ENCODE measurements at regions not wholly inside any gene's neighbourhood (a gene's known extent, or its start where the extent isn't known, plus 50 kb on each side); places are given as distances from the start of the nearest gene placed in this dataset.
"Not testable (repeated sequence)": the region's sequence is repeated elsewhere in the genome, so short reads cannot be mapped to it uniquely, and the experiment has no call there.

DNA sequence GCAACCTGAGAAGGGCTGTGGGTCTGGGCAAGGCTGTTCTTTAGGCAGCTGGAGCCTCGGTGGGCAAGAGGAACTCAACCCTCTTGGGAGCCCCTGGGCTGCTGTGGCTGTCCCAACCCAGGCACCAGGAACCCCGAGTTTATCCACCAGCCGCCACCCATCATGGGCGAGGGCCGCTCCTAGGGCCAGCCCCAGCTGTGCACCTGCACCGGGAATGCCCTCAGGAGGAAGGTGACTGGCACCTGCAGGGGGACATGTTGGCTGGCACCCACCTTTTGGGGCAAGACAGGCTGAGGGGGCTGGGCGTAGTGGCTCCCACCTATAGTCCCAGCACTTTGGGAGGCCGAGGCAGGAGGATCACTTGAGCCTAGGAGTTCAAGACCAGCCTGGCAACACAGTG is 393.8 kb upstream of the ZNF722 start:
- H3K27me3 Mint-ChIP-seq (ENCODE audit: low read depth, unreplicated experiment); H3K27ac ChIP-seq (ENCODE audit: low read depth, low read length); H3K9me3 ChIP-seq (ENCODE audit: insufficient read depth, low read depth, low read length); H3K4me1 ChIP-seq (ENCODE audit: insufficient read depth, low read length); H4K20me1 ChIP-seq (ENCODE audit: insufficient read depth, low read length); H3K4me2 ChIP-seq (ENCODE audit: low read length); H3K36me3 ChIP-seq (ENCODE audit: insufficient read depth, low read length); H3K4me3 ChIP-seq (ENCODE audit: insufficient read depth, low read depth, low read length); FAIRE-seq; H3K79me2 ChIP-seq (ENCODE audit: insufficient read depth, low read length); H3K9me3 Mint-ChIP-seq (ENCODE audit: unreplicated experiment); H3K36me3 Mint-ChIP-seq (ENCODE audit: low read depth, unreplicated experiment); H3K4me1 Mint-ChIP-seq (ENCODE audit: low read depth, unreplicated experiment); H3K27ac Mint-ChIP-seq (ENCODE audit: unreplicated experiment); DNase-seq (ENCODE audit: low read depth); H3K27me3 ChIP-seq (ENCODE audit: insufficient read depth, low read length); H3K9ac ChIP-seq (ENCODE audit: low read length); H3K4me3 Mint-ChIP-seq (ENCODE audit: unreplicated experiment); H2AFZ ChIP-seq (ENCODE audit: low read depth, low read length): not testable (repeated sequence)

DNA sequence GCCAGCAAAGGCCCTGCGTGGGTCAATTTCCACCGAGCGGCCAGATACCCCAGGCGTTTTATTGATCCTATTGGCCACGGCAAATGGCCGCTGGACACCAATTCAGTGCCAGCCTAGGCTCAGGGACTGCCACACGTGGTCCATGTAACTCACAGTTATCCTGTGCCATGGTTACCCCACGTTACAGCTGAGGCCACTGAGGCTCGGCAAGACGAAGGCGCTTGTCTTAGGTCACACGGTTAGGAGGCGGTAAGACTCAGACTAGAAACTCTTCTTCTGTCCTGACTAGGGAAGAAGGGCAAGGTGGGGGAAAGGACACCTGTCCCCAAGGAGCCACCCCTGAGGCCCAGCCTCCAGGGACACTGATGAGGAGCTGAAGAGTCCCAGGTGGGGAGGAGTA is 381.1 kb upstream of the ZNF722 start:
- H3K4me1 ChIP-seq (ENCODE audit: insufficient read depth, low read length); H3K36me3 ChIP-seq (ENCODE audit: insufficient read depth, low read length); H3K36me3 Mint-ChIP-seq (ENCODE audit: low read depth, unreplicated experiment); DNase-seq (ENCODE audit: low read depth); H3K4me3 ChIP-seq (ENCODE audit: insufficient read depth, low read depth, low read length); H3K27me3 ChIP-seq (ENCODE audit: insufficient read depth, low read length); H3K27ac ChIP-seq (ENCODE audit: low read depth, low read length); H2AFZ ChIP-seq (ENCODE audit: low read depth, low read length); H3K4me1 Mint-ChIP-seq (ENCODE audit: low read depth, unreplicated experiment); H4K20me1 ChIP-seq (ENCODE audit: insufficient read depth, low read length); H3K9me3 ChIP-seq (ENCODE audit: insufficient read depth, low read depth, low read length); H3K9ac ChIP-seq (ENCODE audit: low read length); H3K27me3 Mint-ChIP-seq (ENCODE audit: low read depth, unreplicated experiment); H3K27ac Mint-ChIP-seq (ENCODE audit: unreplicated experiment); H3K4me3 Mint-ChIP-seq (ENCODE audit: unreplicated experiment); H3K4me2 ChIP-seq (ENCODE audit: low read length); H3K79me2 ChIP-seq (ENCODE audit: insufficient read depth, low read length); FAIRE-seq; H3K9me3 Mint-ChIP-seq (ENCODE audit: unreplicated experiment): not testable (repeated sequence)

DNA sequence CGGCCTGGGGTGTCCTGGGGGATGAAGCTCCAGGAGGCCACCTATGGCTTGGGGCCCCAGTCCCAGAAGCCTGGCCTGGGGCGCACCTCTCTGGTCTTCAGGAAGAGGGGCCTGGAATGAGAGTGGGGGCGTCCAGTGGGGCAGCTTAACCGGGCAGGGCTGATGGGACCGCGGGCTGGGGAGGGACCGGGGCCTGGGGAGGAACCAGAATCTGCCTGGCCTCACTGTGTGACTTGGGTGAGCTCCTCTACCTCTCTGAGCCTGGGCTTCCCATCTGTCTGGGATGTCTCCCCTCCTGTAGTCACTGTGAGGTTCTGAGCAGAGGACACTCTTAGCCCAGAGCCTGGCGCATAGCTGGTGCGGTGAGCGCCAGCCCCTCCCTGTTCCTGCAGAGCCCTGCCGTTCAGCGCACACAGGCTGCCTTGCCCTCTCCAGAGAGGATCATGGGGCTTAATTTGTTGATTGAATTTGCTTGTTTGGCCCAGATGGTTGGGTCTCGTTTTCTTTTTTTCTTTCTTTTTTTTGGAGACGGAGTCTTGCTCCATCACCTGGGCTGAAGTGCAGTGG is 378.4 kb upstream of the ZNF722 start:
- H3K27ac ChIP-seq (ENCODE audit: low read depth, low read length); H2AFZ ChIP-seq (ENCODE audit: low read depth, low read length); H3K4me3 ChIP-seq (ENCODE audit: insufficient read depth, low read depth, low read length); H3K79me2 ChIP-seq (ENCODE audit: insufficient read depth, low read length); H3K9me3 ChIP-seq (ENCODE audit: insufficient read depth, low read depth, low read length); H3K4me3 Mint-ChIP-seq (ENCODE audit: unreplicated experiment); H3K9me3 Mint-ChIP-seq (ENCODE audit: unreplicated experiment); DNase-seq (ENCODE audit: low read depth); H3K4me2 ChIP-seq (ENCODE audit: low read length); H4K20me1 ChIP-seq (ENCODE audit: insufficient read depth, low read length); H3K36me3 Mint-ChIP-seq (ENCODE audit: low read depth, unreplicated experiment); H3K4me1 Mint-ChIP-seq (ENCODE audit: low read depth, unreplicated experiment); H3K4me1 ChIP-seq (ENCODE audit: insufficient read depth, low read length); FAIRE-seq; H3K27ac Mint-ChIP-seq (ENCODE audit: unreplicated experiment); H3K9ac ChIP-seq (ENCODE audit: low read length); H3K27me3 ChIP-seq (ENCODE audit: insufficient read depth, low read length); H3K27me3 Mint-ChIP-seq (ENCODE audit: low read depth, unreplicated experiment); H3K36me3 ChIP-seq (ENCODE audit: insufficient read depth, low read length): not testable (repeated sequence)

DNA sequence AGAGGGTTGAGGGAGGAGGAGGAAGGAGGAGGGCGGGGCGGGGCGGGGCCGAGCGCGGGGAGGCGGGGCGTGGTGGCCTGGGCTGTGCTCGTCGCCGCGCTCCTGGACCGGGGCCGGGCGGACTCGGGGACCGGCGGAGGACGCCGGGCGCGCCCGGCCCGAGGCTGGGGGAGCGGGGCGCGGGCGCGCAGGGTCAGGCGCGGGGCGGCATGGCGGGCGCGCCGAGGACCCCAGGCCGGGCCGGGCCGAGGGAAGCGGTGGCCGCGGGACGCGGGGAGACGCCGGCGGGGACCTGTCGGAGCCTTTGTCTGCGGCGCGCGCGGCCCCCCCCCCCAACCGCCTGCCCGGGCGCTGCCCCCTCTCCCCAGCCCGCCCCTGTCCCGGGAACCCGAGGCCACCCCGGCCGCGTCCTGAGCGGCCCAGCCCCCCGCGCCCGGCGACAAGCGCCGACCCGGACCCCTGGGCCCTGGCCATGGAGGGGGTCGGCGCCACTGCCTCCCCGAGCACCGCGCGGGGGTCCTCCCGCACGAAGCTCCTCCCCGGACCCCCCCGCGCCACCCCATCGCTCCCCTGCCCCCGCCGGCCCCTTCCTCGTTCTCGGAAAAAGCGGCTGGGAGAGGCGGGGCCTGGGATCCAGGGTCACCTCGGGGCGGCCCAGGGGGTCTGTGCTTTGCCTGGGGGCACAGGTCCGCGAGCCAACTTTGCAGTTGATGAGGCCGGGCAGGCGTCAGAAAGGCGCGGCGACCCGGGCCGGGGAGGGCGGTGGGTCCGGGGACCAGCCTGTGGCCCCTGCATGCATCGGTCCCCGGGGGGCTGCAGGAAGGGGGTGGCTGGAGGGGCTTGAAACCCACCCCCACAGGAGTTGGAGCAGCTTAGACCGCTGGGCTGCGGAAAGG is 370.8 kb upstream of the ZNF722 start:
- not testable (repeated sequence) for H3K9ac ChIP-seq (ENCODE audit: low read length); H4K20me1 ChIP-seq (ENCODE audit: insufficient read depth, low read length); H3K4me3 Mint-ChIP-seq (ENCODE audit: unreplicated experiment); H3K9me3 ChIP-seq (ENCODE audit: insufficient read depth, low read depth, low read length); H3K4me1 ChIP-seq (ENCODE audit: insufficient read depth, low read length); H3K36me3 ChIP-seq (ENCODE audit: insufficient read depth, low read length); H3K4me3 ChIP-seq (ENCODE audit: insufficient read depth, low read depth, low read length); H3K79me2 ChIP-seq (ENCODE audit: insufficient read depth, low read length); DNase-seq (ENCODE audit: low read depth); H3K4me2 ChIP-seq (ENCODE audit: low read length); H3K27ac Mint-ChIP-seq (ENCODE audit: unreplicated experiment); H3K4me1 Mint-ChIP-seq (ENCODE audit: low read depth, unreplicated experiment); H3K9me3 Mint-ChIP-seq (ENCODE audit: unreplicated experiment); H3K27me3 ChIP-seq (ENCODE audit: insufficient read depth, low read length); H3K27ac ChIP-seq (ENCODE audit: low read depth, low read length); H3K27me3 Mint-ChIP-seq (ENCODE audit: low read depth, unreplicated experiment); H3K36me3 Mint-ChIP-seq (ENCODE audit: low read depth, unreplicated experiment); H2AFZ ChIP-seq (ENCODE audit: low read depth, low read length); FAIRE-seq

DNA sequence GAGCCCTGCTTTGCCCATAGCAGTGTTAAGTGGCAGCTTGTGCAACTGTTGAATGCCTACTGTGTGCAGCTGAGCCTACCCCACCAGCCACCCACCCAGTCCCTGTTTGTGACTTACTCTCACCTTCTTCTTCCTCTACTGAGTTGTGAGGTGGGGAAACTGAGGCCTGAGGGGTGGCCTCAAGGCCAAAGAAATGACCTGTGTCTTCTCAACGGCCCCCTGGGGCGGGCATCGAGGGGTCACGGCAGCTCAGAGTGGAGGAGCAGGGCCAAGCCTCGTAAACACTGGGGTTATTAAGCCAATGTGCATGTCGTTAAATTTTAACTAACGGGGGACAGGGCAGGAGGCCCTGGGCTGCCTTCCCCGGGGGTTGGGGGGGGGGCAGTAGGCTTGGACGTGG is 369.6 kb upstream of the ZNF722 start:
- H3K79me2 ChIP-seq (ENCODE audit: insufficient read depth, low read length); H3K9me3 ChIP-seq (ENCODE audit: insufficient read depth, low read depth, low read length); H3K36me3 Mint-ChIP-seq (ENCODE audit: low read depth, unreplicated experiment); H3K9ac ChIP-seq (ENCODE audit: low read length); FAIRE-seq; H3K27me3 Mint-ChIP-seq (ENCODE audit: low read depth, unreplicated experiment); H2AFZ ChIP-seq (ENCODE audit: low read depth, low read length); H3K4me2 ChIP-seq (ENCODE audit: low read length); H4K20me1 ChIP-seq (ENCODE audit: insufficient read depth, low read length); H3K9me3 Mint-ChIP-seq (ENCODE audit: unreplicated experiment); H3K27ac ChIP-seq (ENCODE audit: low read depth, low read length); DNase-seq (ENCODE audit: low read depth); H3K27me3 ChIP-seq (ENCODE audit: insufficient read depth, low read length); H3K27ac Mint-ChIP-seq (ENCODE audit: unreplicated experiment); H3K4me1 ChIP-seq (ENCODE audit: insufficient read depth, low read length); H3K4me3 Mint-ChIP-seq (ENCODE audit: unreplicated experiment); H3K4me3 ChIP-seq (ENCODE audit: insufficient read depth, low read depth, low read length); H3K4me1 Mint-ChIP-seq (ENCODE audit: low read depth, unreplicated experiment); H3K36me3 ChIP-seq (ENCODE audit: insufficient read depth, low read length): not testable (repeated sequence)

DNA sequence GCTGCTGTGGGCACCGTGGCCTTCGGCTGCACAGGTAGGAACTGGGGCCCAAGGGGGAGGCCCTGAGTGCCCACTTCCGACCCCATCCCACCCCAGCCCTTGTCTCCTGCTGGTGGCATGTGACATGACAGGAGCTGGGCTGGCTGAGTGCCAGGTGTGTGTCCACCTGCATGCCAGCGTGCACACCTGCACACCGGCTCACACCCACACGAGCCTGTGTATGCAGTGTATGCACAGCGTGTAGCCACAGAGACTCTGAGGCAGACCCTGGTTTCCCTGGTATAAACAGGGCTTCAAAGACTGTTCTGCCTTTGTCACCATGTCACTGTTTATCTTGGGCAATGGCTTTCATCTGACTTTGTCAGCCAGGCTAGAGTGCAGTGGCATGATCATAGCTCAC is 362.1 kb upstream of the ZNF722 start:
- H3K9me3 Mint-ChIP-seq (ENCODE audit: unreplicated experiment); H3K9me3 ChIP-seq (ENCODE audit: insufficient read depth, low read depth, low read length); DNase-seq (ENCODE audit: low read depth): not testable (repeated sequence)

More for the DNA sequence above, 362.1 kb upstream of the ZNF722 start:
- H3K36me3 Mint-ChIP-seq (ENCODE audit: low read depth, unreplicated experiment); H3K4me2 ChIP-seq (ENCODE audit: low read length); H3K27me3 ChIP-seq (ENCODE audit: insufficient read depth, low read length); H3K9ac ChIP-seq (ENCODE audit: low read length); H3K27ac Mint-ChIP-seq (ENCODE audit: unreplicated experiment); H3K4me3 ChIP-seq (ENCODE audit: insufficient read depth, low read depth, low read length); H2AFZ ChIP-seq (ENCODE audit: low read depth, low read length); H3K36me3 ChIP-seq (ENCODE audit: insufficient read depth, low read length); H3K79me2 ChIP-seq (ENCODE audit: insufficient read depth, low read length); H3K4me1 Mint-ChIP-seq (ENCODE audit: low read depth, unreplicated experiment); H3K27me3 Mint-ChIP-seq (ENCODE audit: low read depth, unreplicated experiment); H3K4me1 ChIP-seq (ENCODE audit: insufficient read depth, low read length); H3K27ac ChIP-seq (ENCODE audit: low read depth, low read length); H3K4me3 Mint-ChIP-seq (ENCODE audit: unreplicated experiment); H4K20me1 ChIP-seq (ENCODE audit: insufficient read depth, low read length); FAIRE-seq: not testable (repeated sequence)
